K562 (cell line): ENCODE measurements at regions not wholly inside any gene's neighbourhood (a gene's known extent, or its start where the extent isn't known, plus 50 kb on each side); places are given as distances from the start of the nearest gene placed in this dataset.

Experiments used
- ATAC-seq: fragments of 200-7000 bp; cut with Tn5 transposase; 3 replicates; pipeline ENCODE4 v1.9.1; 2020; ENCODE audit warnings: moderate library complexity
- BruUV-seq: library from RNA; stranded (reverse); fragments of 400-500 nt; replicated peaks from 2 replicates; lab custom pipeline; 2021; lab: Mats Ljungman, UMichigan
- CTCF ChIA-PET: fragments of 300-600 bp; formaldehyde crosslinking; extraction: SDS; loops from one replicate; lab custom pipeline; 2021; ENCODE audit warnings: low intra/inter-chr PET ratio; lab: Yijun Ruan, JAX
- POLR2A ChIA-PET: fragments of 300-600, 350-650 bp; sonication (Branson Sonifier 250); formaldehyde crosslinking; extraction: SDS; loops from one replicate; lab custom pipeline; 2021; ENCODE audit warnings: antibody characterized with exemption, inconsistent platforms; lab: Yijun Ruan, JAX
- DNase-seq, 4 experiments: peaks; one replicate each; pipeline versions ENCODE4 v3.0.0 to v3.0.0-alpha.2; 2011 to 2018; ENCODE audit warnings: low spot score in 3 of 4, mixed read lengths in 3 of 4; ENCODE audit errors: extremely low read depth in 1 of 4
- FAIRE-seq: peaks from 2 replicates; lab custom pipeline; 2011; peaks lifted over from hg19 to GRCh38; lab: Jason Lieb, UNC
- H2AFZ ChIP-seq: 2 replicates; pipeline ENCODE4 v1.6.0; 2011; ENCODE audit warnings: low read depth, low read length, control low read depth, inconsistent platforms
- H3K27ac ChIP-seq: fragments of 200-600 bp; 3 replicates; pipeline ENCODE4 v1.8.0; 2011; ENCODE audit warnings: low read depth, mild to moderate bottlenecking, control low read depth, inconsistent platforms, low read length, moderate library complexity, mixed read lengths; ENCODE audit errors: extremely low read depth
- H3K27me3 ChIP-seq, 2 experiments: fragments of 300-600 bp in 1 of 2; 2 replicates in 1 of 2; 3 replicates in 1 of 2; pipeline versions ENCODE4 v1.6.0 to v1.8.0; 2011; ENCODE audit warnings: inconsistent platforms in 2 of 2, low read length in 2 of 2, mild to moderate bottlenecking in 1 of 2, mixed read lengths in 1 of 2, moderate library complexity in 1 of 2; ENCODE audit not compliant: control insufficient read depth in 2 of 2, insufficient read depth in 2 of 2
- H3K36me3 ChIP-seq: fragments of 300-600 bp; 3 replicates; pipeline ENCODE4 v1.8.0; 2011; ENCODE audit warnings: mild to moderate bottlenecking, low read length, inconsistent platforms; ENCODE audit not compliant: control insufficient read depth, insufficient read depth
- H3K4me1 ChIP-seq, 2 experiments: fragments of 200-600 bp in 1 of 2; replicated peaks in 1 of 2; 2 replicates in 1 of 2; 3 replicates in 1 of 2; pipeline versions ENCODE4 v1.5.1 to v1.8.0; 2011; ENCODE audit warnings: inconsistent platforms in 2 of 2, low read length in 2 of 2, mild to moderate bottlenecking in 1 of 2, mixed read lengths in 1 of 2, moderate library complexity in 1 of 2; ENCODE audit not compliant: control insufficient read depth in 2 of 2, insufficient read depth in 2 of 2
- H3K4me2 ChIP-seq: 2 replicates; pipeline ENCODE4 v1.6.1; 2011; ENCODE audit warnings: low read length, control low read depth, inconsistent platforms, mixed read lengths; ENCODE audit not compliant: insufficient read depth
- H3K4me3 ChIP-seq: fragments of 200-600 bp; sonication (generic), shearing (Covaris generic); 2 replicates; pipeline ENCODE4 v1.5.1; 2016; ENCODE audit warnings: control low read depth, inconsistent platforms
- H3K79me2 ChIP-seq: fragments of 200-600 bp; 3 replicates; pipeline ENCODE4 v1.8.0; 2011; ENCODE audit warnings: low read length, inconsistent platforms; ENCODE audit not compliant: control insufficient read depth, insufficient read depth
- H3K9ac ChIP-seq, 2 experiments: 2 replicates each; pipeline versions ENCODE4 v1.6.0 to v1.6.1; 2011; ENCODE audit warnings: low read depth in 2 of 2, low read length in 2 of 2, control low read depth in 1 of 2, inconsistent platforms in 1 of 2, mild to moderate bottlenecking in 1 of 2, mixed read lengths in 1 of 2; ENCODE audit not compliant: insufficient read depth in 1 of 2
- H3K9me1 ChIP-seq: one replicate; pipeline ENCODE4 v1.6.0; 2011; ENCODE audit warnings: inconsistent platforms, mild to moderate bottlenecking, low read length, moderate library complexity; ENCODE audit not compliant: control insufficient read depth, insufficient read depth
- H3K9me3 ChIP-seq: replicated peaks from 2 replicates; pipeline ENCODE4 v1.5.1; 2011; ENCODE audit warnings: low read depth, low read length, inconsistent platforms; ENCODE audit not compliant: control insufficient read depth, insufficient read depth
- H4K20me1 ChIP-seq: replicated peaks from 2 replicates; pipeline ENCODE4 v1.6.1; 2011; ENCODE audit warnings: low read length, inconsistent platforms, mixed read lengths; ENCODE audit not compliant: control insufficient read depth, insufficient read depth
- ARHGAP35 ChIP-seq: fragments of 450-650 bp; IDR thresholded peaks from 2 replicates; pipeline ENCODE4 v1.6.1; 2018; ENCODE audit not compliant: partially characterized antibody
- CEBPB ChIP-seq: fragments of 450-650 bp; IDR thresholded peaks from 2 replicates; pipeline ENCODE4 v1.6.1; 2016; ENCODE audit warnings: missing genetic modification characterization, missing compliant biosample characterization
- MCM5 ChIP-seq: fragments of 450-650 bp; IDR thresholded peaks from 2 replicates; pipeline ENCODE4 v1.6.1; 2016; ENCODE audit warnings: low read depth
- PCBP2 ChIP-seq: fragments of 200-400 bp; formaldehyde crosslinking; IDR thresholded peaks from 2 replicates; pipeline ENCODE4 v1.6.1; 2018; ENCODE audit warnings: low read length, low read depth, mild to moderate bottlenecking, moderate library complexity; ENCODE audit not compliant: poor library complexity, severe bottlenecking
- TAF15 ChIP-seq: fragments of 200-400 bp; formaldehyde crosslinking; IDR thresholded peaks from 2 replicates; pipeline ENCODE4 v1.6.1; 2017; ENCODE audit warnings: mild to moderate bottlenecking, low read depth, low read length, moderate library complexity
- TGIF2 ChIP-seq: sonication (generic); formaldehyde crosslinking; IDR thresholded peaks from 2 replicates; pipeline ENCODE4 v1.8.1; 2022; ENCODE audit warnings: mild to moderate bottlenecking, missing genetic modification reagents, moderate library complexity
- ZNF165 ChIP-seq: fragments of 250-450 bp; sonication (Bioruptor Pico); IDR thresholded peaks from 2 replicates; pipeline ENCODE4 v1.4.0; 2020; ENCODE audit warnings: borderline replicate concordance
- ZNF217 ChIP-seq: sonication (generic); formaldehyde crosslinking; IDR thresholded peaks from 2 replicates; pipeline ENCODE4 v1.8.0; 2022; ENCODE audit warnings: mild to moderate bottlenecking, missing genetic modification reagents
- ZNF318 ChIP-seq, 2 experiments: fragments of 450-650 bp; IDR thresholded peaks; 2 replicates each; pipeline ENCODE4 v1.6.1; 2016; ENCODE audit warnings: mild to moderate bottlenecking in 2 of 2, borderline replicate concordance in 1 of 2, low read depth in 1 of 2, moderate library complexity in 1 of 2
- WGBS: fragments of 100-300 bp; shearing (Covaris generic); methylation state at CpG from one replicate; pipeline ENCODE4 v1.1.6; 2016; ENCODE audit warnings: low coverage, mixed read lengths; ENCODE audit not compliant: insufficient coverage; ENCODE audit errors: missing lambda C conversion rate; 5-methylcytosine and 5-hydroxymethylcytosine counted together
- in situ Hi-C: fragments of 300-500 bp; cut with MboI; formaldehyde crosslinking; loops from 4 replicates; pipeline ENCODE4 v1.15.0; 2018; ENCODE audit warnings: inconsistent platforms, mixed read lengths
- intact Hi-C: fragments of 100-400 bp; cut with micrococcal nuclease; formaldehyde crosslinking; loops from 2 replicates; pipeline ENCODE4 v1.14.2; 2022
- TF ChIP-seq, protein P1 (sequence below): fragments of 250-450 bp; sonication (Bioruptor Pico); IDR thresholded peaks from 2 replicates; pipeline ENCODE4 v1.4.0; 2020

DNA sequence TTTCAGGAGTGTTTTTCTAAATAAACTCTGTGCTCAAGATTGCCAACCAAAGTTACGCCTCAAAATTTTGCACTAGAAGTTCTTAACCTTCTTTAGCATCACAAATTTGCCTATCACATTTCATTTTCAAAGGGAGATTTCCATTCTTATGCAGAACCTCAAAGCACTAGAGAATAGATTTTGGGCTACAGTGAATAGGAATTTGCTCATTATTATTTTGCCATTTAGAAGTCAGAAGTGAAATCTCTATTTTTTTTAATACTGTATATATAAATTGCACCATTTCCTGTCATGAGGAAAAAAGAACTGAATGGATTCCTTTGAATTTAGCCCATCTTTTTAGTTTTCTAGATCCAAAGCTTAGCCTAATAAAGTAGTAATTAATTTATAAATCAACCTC, 796.4 kb downstream of the ADGRL2 start:
- ChIA-PET CTCF (no interaction called here), POLR2A (no interaction called here)
- H3K4me3 ChIP-seq: no peak overlapping the region
- 0% methylated on average over 1 of the region's 1 CpG for WGBS
- H3K79me2 ChIP-seq: no peaks in the 10 kb centered on the region
- no peak overlapping the region for H3K4me2 ChIP-seq
- peaks cover 1% of the 10 kb centered on the region; the same call in 1 of the 2 replicates for H3K9me3 ChIP-seq
- no peaks in the 10 kb centered on the region for H3K27me3 ChIP-seq
- H3K9ac ChIP-seq: no peak overlapping the region
- intact Hi-C loops: no loop called here
- no peak for ATAC-seq
- H3K36me3 ChIP-seq: no peaks in the 10 kb centered on the region
- no peaks in the 10 kb centered on the region for H3K4me1 ChIP-seq
- H3K27ac ChIP-seq: no peak overlapping the region
- H4K20me1 ChIP-seq: no peaks in the 10 kb centered on the region
- in situ Hi-C loops: no loop called here
- no peak overlapping the region for H2AFZ ChIP-seq
- H3K9me1 ChIP-seq: no peaks in the 10 kb centered on the region
- no TSS peak for BruUV-seq
- FAIRE-seq: no peak
- no peak for DNase-seq
- TF ChIP-seq MCM5 (no peak), CEBPB (no peak), ZNF318 (IDR thresholded peaks at IDR 0.05; ENCODE audit: borderline replicate concordance in 1 of 2, low read depth in 1 of 2) (no peak), TAF15 (no peak), PCBP2 (no peak), ZNF165 (no peak), TGIF2 (CRISPR knock-in tag) (no peak), ZNF217 (no peak), ARHGAP35 (no peak)
- TF ChIP-seq, protein P1, sequence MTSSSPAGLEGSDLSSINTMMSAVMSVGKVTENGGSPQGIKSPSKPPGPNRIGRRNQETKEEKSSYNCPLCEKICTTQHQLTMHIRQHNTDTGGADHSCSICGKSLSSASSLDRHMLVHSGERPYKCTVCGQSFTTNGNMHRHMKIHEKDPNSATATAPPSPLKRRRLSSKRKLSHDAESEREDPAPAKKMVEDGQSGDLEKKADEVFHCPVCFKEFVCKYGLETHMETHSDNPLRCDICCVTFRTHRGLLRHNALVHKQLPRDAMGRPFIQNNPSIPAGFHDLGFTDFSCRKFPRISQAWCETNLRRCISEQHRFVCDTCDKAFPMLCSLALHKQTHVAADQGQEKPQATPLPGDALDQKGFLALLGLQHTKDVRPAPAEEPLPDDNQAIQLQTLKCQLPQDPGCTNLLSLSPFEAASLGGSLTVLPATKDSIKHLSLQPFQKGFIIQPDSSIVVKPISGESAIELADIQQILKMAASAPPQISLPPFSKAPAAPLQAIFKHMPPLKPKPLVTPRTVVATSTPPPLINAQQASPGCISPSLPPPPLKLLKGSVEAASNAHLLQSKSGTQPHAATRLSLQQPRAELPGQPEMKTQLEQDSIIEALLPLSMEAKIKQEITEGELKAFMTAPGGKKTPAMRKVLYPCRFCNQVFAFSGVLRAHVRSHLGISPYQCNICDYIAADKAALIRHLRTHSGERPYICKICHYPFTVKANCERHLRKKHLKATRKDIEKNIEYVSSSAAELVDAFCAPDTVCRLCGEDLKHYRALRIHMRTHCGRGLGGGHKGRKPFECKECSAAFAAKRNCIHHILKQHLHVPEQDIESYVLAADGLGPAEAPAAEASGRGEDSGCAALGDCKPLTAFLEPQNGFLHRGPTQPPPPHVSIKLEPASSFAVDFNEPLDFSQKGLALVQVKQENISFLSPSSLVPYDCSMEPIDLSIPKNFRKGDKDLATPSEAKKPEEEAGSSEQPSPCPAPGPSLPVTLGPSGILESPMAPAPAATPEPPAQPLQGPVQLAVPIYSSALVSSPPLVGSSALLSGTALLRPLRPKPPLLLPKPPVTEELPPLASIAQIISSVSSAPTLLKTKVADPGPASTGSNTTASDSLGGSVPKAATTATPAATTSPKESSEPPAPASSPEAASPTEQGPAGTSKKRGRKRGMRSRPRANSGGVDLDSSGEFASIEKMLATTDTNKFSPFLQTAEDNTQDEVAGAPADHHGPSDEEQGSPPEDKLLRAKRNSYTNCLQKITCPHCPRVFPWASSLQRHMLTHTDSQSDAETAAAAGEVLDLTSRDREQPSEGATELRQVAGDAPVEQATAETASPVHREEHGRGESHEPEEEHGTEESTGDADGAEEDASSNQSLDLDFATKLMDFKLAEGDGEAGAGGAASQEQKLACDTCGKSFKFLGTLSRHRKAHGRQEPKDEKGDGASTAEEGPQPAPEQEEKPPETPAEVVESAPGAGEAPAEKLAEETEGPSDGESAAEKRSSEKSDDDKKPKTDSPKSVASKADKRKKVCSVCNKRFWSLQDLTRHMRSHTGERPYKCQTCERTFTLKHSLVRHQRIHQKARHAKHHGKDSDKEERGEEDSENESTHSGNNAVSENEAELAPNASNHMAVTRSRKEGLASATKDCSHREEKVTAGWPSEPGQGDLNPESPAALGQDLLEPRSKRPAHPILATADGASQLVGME: no peak
